HG02885 (cell line): ENCODE measurements at regions not wholly inside any gene's neighbourhood (a gene's known extent, or its start where the extent isn't known, plus 50 kb on each side); places are given as distances from the start of the nearest gene placed in this dataset.

Source experiments
- ATAC-seq: cut with Tn5 transposase; IDR thresholded peaks from one replicate; pipeline ENCODE4 v1.9.1; 2021; ENCODE audit warnings: mild to moderate bottlenecking; ENCODE audit not compliant: unreplicated experiment, poor library complexity

DNA sequence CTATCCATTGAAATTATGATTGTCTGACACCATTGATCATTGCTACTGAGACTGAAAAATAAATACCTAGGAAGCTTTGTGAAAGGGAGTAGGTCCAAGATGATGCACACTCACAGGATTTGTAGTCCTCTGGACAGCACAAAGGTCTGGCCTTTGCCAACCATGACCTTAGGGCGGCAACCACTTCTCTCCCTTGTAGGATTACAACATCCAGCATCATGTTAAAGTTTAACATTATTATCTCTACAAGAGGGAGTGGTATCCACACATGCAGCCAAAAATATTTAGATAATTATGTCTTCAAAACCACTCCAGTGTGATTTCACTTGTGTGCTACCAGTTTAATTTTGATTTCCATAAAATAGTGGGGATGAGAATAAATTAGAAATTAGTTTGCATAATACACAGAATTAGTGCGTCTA is 51.1 kb upstream of the NHSL1 start:
- ATAC-seq = no peak

DNA sequence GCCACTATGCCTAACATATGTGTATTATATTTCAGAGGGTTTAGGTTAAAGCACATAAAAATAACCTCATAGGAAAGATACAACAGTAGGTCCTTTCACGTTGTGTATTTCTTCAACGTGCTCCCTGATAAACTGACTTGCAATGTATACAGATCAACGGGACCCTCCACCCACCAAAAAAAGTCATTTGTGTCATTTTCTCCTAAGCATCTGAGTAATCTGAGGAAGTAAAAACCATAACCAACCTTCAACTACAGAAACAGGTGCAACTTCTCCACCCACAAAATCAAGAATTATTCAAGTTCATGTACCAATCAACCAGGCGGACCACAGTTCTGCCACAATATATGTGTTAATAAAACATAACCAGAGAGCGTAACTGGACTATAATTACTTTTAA is 54.9 kb upstream of the NHSL1 start:
- ATAC-seq = no peak

DNA sequence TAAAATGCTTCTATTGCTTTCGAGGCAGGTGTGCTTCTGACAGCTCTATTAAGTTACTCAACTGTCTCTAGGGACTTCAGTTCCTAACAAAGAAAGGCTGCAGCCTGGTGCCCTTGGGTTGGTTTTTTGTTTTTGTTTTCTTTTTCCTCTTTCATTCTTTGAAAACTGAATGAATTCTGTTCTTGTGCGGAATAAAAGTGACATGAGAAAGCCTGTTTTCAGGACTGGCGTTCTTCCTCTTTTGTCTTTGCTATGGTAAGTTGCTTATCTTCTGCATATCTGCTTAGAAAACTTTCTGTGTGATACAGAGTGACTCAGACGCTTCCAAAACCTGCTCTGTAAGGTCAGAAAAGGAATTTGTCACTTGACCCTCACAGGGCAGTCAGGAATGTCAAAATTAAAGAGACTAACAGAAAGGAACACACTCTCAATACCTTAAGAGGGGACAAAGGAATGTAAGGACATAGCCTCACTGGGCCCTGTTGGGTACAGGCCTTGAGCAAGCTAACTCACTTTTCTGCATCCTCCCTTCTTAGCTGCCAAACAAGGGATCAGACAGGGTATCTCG is 56.2 kb upstream of the NHSL1 start:
- ATAC-seq = no peak

DNA sequence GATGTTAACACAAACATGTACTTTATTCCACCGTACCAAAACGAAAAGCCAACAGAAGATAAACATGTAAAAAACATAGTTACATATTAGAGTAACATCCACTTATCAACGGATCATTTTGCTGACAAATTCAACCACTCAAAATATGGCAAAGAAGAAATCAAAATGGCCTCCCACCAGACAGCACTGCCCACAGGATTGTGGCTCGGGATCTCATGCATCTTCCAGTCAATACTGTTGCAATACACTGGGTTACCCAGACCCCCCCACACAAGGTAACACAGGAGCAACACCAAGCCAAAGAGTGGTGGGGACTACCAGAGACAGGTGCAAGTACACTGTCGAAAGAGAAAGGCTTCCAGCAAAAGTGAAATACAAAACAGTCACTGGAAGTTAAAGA is 57.9 kb upstream of the NHSL1 start:
- ATAC-seq = no peak

DNA sequence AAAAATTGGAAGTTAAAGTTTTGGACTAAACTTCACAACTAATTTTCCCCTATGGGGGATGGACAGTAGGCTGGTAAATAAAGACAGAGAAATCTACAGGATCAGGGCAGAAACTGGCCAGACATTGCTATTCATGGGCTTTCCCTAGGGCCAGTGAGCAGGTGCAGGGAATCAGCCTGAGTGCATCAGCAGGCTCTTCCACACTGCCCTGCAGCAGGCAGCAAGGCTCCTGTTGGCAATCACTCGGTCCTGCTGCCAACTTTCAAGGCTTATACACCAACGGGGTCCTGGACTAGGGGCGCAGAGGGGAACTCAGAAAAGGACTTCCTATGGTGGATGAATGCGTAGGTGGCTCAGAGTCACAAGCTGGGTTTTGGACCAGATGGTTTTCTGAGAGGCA is 59.8 kb upstream of the NHSL1 start:
- no peak for ATAC-seq

DNA sequence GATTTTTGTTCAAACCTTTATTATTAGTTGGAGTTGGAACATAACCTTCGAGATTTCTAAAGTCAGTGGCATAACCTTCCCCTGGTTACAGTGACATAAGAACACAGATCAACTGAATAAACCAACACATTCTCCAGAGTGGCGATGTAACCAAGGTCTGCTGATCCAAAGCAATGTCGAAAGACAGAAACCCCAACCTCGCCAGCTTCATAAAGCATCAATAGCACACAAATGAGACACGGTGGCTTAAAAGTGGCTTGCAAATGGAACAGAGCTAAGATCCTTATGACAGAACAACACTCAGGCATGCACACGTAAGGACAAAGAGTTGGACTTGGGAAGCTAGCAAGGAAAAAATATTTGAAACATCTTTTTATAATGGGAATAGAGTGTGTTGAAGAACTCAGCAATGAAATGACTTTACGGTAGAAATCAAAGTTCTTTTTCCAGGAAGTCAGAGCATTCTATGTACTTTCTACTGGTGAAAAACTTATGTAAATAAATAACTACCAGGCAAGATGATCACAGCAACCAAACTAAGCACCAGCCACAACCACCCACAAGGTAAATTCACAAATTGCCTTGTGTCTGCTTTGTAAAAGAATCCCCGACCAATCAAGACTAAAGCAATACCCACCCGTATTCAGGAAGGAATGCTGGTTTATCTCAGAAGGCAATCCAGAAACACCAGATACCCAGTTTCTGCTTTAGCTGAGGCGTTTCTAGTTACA is 61.0 kb upstream of the NHSL1 start:
- no peak for ATAC-seq

DNA sequence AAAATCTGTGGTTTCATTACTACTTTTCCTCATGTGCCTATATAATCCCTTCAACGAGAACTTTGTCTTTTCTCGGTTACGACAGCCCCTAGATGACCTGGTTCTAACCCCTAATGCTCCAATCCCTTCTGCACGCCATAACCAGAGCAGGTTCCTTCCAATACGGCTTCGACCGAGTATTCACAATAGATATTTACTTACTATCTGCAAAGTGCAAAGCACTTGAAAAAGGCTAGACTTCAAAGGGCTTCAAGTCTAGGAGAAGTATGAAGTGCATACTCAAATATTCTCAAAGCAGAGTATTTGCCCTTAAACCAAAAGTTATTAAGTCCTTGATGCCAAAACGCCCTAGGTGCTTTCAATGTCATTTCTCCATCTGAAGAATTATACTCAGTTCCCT is 63.4 kb upstream of the NHSL1 start:
- no peak for ATAC-seq

DNA sequence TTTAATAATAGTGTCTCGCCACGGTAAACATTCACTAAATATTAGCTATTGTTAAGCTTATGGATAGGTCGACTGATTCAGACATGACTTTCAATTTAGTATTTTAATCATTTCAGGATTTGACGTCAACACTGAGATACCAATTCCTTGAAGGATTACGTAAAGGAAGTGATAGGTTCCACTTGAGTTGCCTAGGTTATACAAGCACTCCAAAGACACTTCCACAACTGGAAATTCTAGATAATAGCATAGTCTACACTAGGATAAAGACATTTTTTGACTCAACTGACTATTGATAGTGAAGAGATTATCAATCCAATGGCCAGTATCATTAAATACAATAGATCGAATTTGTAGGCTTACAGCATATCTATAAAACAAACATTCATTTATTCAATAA is 63.9 kb upstream of the NHSL1 start:
- ATAC-seq = no peak

DNA sequence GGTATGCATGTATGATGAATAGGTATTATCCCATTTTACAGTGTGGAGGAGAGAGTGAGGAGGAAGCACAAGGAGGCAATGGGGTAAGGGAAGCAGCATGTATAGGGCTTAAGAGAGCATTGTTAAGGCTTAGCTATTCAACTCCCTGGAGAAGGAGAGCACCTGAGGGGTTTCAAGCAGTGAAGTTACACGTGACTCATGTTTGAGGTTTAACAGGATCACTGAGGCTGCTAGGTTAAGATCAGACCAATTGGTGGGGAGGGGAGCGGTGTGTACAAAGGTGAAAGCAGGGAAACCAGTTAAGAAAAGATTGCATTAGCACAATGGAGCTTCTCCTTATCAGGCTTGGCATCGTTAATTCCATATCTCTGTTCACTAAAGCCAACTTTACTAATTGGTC is 64.4 kb upstream of the NHSL1 start:
- no peak for ATAC-seq

DNA sequence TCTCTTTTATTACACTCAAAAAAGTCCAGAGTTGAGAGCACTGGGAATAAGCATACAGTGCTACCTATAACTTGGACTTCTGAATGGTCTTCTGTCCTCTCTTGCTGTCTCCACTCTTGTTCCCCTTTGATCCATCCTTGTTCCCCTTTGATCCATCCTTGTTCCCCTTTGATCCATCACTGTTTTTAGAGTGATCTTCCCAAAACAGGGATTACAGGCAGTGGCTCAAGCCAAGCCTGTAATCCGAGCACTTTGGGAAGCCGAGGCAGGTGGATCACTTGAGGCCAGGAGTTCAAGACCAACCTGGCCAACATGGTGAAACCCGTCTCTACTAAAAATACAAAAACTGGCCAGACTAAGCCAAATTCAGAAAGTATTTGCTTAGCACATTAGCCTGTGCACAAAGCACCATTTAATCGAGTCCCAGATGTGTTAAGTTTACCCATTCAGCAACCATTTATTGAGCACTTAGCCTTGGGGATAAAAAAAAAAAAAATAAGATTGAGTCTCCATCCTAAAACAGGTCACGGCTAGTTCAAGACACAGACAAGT is 65.0 kb upstream of the NHSL1 start:
- ATAC-seq = no peak

DNA sequence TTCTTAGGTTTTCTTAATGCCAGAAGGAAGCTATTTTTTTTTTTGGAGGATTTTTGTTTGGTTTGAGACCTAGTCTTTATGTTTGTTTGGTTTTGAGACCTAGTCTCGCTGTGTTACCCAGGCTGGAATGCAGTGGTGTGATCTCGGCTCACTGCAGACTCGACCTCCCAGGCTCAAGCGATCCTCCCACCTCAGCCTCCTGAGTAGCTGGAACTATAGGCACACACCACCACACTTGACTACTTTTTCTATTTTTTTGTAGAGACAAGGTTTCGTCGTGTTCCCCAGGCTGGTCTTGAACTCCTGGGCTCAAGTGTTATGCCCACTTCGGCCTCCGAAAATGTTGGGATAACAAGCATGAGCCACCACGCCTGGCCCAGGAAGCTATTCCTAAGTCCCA is 67.8 kb upstream of the NHSL1 start:
- no peak for ATAC-seq

DNA sequence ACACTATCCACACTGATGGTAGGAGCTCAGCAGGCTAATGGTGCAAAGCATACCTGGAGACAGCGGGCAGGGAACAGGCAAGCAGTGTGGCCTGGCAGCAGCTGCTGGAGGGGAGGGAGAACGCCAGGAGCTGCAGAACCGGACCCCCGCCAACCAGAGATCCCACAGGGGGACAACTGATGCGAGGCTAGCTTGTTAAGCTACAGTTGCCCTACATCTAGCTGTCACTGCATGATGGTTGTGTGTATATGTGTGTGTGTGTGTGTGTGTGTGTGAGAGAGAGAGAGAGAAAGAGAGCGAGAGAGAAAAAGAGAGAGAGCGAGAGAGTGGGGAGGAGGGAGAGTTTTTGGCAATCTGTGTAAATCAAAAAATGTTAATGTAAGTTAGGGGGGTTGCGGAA is 69.7 kb upstream of the NHSL1 start:
- no peak for ATAC-seq

DNA sequence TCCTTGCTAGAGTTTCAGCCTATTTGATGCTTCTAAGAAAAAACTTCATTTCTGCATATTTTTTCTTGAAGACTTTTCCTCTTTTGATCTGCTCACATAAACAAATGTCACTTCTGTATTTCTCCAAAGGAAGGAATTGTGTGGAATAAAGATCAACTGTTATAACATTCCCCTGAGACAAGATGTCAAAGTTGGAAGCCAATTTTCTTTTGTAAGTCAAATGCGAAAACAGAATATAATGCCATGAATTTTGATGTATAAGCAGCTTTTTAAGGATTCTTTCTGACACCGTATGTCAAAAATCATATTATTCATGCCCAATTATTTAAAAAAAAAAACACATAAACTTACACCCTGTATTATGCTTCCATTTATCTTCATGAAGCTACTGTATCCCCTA is 70.3 kb upstream of the NHSL1 start:
- no peak for ATAC-seq

DNA sequence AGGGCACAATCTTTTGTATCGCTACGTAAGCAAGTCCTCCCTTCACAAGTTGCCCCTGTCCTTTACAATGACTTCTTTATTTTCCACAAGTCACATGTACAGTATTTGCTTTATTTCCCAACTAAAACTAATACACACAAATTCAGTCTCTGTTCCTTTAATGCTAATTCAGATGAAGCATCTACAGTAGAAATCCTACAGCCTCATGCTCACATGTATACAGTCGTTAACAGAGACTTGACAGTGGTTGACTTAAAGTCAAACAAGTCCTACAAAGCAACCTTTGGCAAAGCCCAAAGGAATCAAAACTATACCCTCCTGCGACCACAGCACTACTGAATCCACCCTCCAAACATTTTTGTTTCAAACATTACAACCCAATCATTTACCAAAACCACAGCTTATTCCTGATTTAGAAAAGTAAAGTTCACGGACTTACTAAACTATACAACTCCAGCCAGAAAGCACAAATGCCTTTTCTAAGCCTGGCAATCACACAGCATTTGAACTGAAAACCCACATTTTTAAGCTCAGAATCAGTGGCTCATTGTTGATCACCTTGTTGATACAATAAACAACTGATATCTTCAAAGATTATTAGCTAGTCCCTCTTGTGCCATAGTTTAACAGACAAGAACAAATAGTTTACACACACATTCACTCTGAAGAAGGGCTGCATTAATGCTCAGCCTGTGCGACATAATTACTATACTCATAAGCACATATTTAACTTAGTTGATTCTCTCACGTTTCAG is 70.9 kb upstream of the NHSL1 start:
- no peak for ATAC-seq

DNA sequence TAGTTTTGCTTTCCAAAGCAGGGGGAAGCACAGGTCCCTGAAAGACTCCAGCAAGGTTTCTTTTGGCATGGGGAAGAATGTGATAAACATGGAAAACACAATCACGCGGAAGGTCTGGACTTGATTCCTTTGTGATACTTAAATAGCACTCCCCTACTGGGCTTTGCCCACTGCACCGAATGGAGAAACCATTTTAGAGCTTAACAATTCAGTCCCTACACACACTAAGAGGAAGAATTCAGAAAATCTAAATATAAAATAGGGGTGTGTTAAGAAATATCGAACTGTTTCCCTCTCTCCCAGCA is 71.4 kb upstream of the NHSL1 start:
- ATAC-seq = no peak

DNA sequence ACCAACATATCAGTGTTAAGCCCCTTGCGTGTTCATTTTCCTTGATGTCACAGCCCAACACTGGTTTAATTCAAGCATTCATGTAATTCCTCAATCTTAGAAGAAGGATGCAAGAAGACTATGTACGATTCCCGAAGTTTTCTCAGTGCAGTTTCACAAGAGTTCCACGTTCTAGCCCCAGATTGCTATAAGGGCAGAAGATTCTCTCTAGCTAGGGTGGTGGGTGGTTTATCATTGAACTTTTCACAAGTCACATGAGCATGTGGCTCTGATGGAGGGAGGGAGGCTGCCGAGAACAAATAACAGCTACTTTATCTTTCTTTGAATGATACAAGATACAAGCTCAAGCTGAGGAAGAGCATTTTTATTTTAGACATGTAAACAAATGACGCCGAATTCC is 71.9 kb upstream of the NHSL1 start:
- ATAC-seq = no peak

DNA sequence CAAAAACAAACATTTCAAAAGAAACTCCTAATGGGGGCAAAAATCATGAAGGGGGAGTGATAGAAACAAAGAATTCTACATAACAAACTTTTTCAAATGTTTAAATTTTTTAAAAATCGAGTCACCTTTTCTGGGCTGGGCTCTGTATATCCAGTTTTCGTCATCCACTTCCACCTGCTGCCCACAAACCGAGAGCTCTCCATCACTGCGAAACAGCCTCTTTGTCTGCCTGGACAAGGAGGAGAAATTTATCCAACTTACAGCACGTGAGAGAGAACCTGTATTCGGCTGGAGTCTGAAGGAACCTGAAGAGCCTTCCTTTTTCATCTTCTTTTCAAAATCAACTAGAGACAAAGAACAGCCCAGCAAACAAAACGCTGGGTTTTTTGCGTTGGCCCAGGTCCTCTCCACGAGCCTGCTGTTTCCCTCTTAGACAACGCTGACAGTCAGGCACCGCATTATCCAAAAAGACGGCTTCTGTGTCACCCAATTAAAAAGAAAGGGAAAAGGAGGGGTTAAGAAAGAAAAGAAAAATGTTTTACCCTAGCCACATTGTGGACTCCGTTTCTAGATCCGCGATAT is 72.4 kb upstream of the NHSL1 start:
- no peak for ATAC-seq

DNA sequence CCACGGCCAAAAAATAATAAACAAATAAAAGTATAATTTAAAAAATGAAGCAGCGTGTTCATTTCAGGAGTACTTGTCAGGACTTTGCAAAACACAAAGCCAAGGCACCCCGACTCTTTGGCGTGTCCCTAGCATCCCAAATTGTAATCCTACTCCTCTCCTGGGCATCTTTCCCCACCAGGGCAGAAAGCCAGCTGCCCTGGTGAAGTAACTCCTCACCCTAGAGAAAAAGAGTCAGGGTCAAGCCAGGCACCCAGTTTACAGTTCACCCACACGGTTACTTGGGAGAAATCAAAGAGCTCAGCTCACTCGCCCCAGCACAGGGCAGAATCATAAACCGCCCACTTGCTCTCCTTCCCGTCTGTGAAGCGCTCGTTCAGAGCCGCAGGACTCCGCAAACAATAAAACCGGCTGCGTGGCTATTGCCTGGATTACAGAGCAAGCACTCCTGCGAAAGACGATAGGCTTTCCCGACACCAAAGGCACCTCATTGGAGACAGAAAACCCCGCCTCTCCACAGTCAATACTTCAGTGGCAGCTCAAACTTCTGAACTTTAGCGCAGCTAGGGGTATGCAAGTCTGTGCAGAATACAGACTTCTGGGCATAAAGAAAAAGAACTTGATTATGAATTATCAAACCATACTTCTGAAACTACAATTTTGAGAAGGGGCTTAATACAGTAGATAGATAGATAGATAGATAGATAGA is 73.0 kb upstream of the NHSL1 start:
- ATAC-seq = no peak

DNA sequence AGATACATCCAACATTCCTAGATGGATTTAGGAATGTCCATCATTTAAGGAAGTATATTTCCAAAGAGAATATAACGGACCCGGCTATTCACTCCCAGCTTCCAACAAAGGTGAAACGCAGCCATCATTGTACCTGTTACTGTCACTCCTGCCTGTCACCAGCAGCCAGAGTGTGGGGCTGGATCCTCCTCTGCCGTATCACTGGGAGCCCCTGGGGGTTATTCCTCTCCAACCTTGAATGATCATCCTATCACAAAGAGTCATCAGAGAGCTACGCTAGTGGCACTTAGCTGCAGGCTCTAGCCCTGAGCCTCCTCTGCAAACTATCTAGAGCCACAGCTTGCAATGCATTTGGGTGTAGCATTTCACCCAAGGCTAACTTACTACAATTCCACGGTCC is 73.6 kb upstream of the NHSL1 start:
- ATAC-seq = no peak

DNA sequence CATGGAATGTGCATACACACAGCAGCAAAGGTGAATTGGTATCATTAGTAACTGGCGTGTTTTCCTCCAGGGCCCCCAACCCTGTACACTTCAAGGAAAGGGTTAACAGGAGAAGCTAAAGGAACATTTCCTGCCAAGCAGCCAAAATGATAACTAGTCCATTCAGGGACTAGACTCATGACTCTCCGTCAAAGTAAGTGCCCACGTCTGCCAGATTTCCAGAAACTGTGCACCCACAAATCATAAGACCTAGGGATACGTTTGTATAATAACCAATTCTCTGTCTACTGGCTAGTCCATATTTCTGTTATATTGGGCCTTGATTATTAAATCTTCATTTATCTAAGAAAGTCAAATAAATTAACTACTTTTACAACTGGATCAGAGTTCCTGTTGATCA is 76.0 kb upstream of the NHSL1 start:
- no peak for ATAC-seq

DNA sequence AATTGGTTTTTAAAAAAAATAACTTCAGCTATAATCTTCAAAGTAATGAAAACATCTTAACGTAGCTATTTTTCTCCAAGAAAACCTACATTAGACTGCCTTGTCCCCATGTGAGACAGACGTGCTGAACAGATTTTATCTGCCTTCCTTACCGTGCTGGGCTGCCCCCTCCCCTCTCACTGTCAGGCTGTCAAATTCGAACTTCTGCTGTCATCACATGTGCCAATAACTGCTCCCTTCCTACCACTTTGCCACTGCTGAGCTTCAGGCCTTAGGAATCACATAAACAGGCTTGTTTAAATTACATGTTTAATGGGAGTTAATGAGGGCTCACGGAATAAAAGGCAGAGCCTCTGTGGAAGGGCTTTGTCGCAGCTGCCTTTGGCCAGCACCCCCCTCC is 77.0 kb upstream of the NHSL1 start:
- ATAC-seq = no peak
